T-cell (primary cell): ENCODE measurements at regions not wholly inside any gene's neighbourhood (a gene's known extent, or its start where the extent isn't known, plus 50 kb on each side); places are given as distances from the start of the nearest gene placed in this dataset.

Experiments used
- ATAC-seq, 4 experiments: fragments of 200-7000 bp in 3 of 4; fragments of 150-1000 bp in 1 of 4; cut with Tn5 transposase; replicated peaks in 1 of 4; 1 replicate in 3 of 4; 2 replicates in 1 of 4; pipeline ENCODE4 v1.10.0; 2021; ENCODE audit warnings: moderate library complexity in 3 of 4, mild to moderate bottlenecking in 2 of 4, moderate number of reproducible peaks in 1 of 4
- CTCF ChIA-PET, 2 donors: fragments of 300-600 bp; sonication (Branson Sonifier 250); formaldehyde crosslinking; loops; one replicate each; lab custom pipeline; 2022; ENCODE audit warnings: antibody characterized with exemption in 2 of 2; lab: Charles Lee
- POLR2A ChIA-PET, 2 donors: fragments of 300-600 bp; sonication (Branson Sonifier 250); formaldehyde crosslinking; loops; one replicate each; lab custom pipeline; 2022; ENCODE audit warnings: antibody characterized with exemption in 2 of 2; lab: Charles Lee
- DNase-seq, 35 experiments: peaks; one replicate each; pipeline versions ENCODE4 v3.0.0 to v3.0.0-alpha.2; 2013 to 2023
- H3K27ac ChIP-seq: one replicate; pipeline ENCODE4 v1.5.1; 2013; ENCODE audit warnings: low read length
- H3K27me3 ChIP-seq, 2 experiments: replicated peaks in 1 of 2; 1 replicate in 1 of 2; 2 replicates in 1 of 2; pipeline versions ENCODE4 v1.6.1 to v1.7.0; 2013; ENCODE audit warnings: low read length in 1 of 2, mixed read lengths in 1 of 2; ENCODE audit not compliant: control insufficient read depth in 2 of 2, insufficient read depth in 2 of 2; ENCODE audit errors: extremely low read depth in 1 of 2
- H3K36me3 ChIP-seq, 2 donors: 1 replicate in 1 of 2; 2 replicates in 1 of 2; pipeline versions ENCODE4 v1.6.1 to v1.7.0; 2013; ENCODE audit warnings: low read length in 1 of 2; ENCODE audit not compliant: control insufficient read depth in 2 of 2, insufficient read depth in 1 of 2; ENCODE audit errors: extremely low read depth in 1 of 2
- H3K4me1 ChIP-seq, 2 experiments: 1 replicate in 1 of 2; 2 replicates in 1 of 2; pipeline versions ENCODE4 v1.6.1 to v1.7.0; 2013; ENCODE audit warnings: low read length in 2 of 2, mixed read lengths in 1 of 2; ENCODE audit not compliant: insufficient read depth in 2 of 2, control insufficient read depth in 1 of 2; ENCODE audit errors: extremely low read depth in 1 of 2
- H3K4me3 ChIP-seq, 2 donors: 1 replicate in 1 of 2; 2 replicates in 1 of 2; pipeline versions ENCODE4 v1.5.1 to v1.7.0; 2013; ENCODE audit warnings: mild to moderate bottlenecking in 2 of 2, low read length in 1 of 2, moderate library complexity in 1 of 2; ENCODE audit not compliant: control insufficient read depth in 1 of 2; ENCODE audit errors: extremely low read depth in 1 of 2
- H3K9me3 ChIP-seq: 2 replicates; pipeline ENCODE4 v1.7.0; 2013
- H3K27ac Mint-ChIP-seq, 2 donors: one replicate each; pipeline ENCODE4 v1.8.0; 2020 to 2021; ENCODE audit warnings: mild to moderate bottlenecking in 2 of 2, mixed read lengths in 2 of 2
- H3K27me3 Mint-ChIP-seq, 2 donors: one replicate each; pipeline ENCODE4 v1.8.0; 2021 to 2022; ENCODE audit warnings: mixed read lengths in 2 of 2
- H3K36me3 Mint-ChIP-seq: one replicate; pipeline ENCODE4 v1.8.0; 2021; ENCODE audit warnings: mixed read lengths
- H3K4me1 Mint-ChIP-seq, 3 donors: one replicate each; pipeline ENCODE4 v1.8.0; 2020 to 2022; ENCODE audit warnings: mixed read lengths in 3 of 3, mild to moderate bottlenecking in 1 of 3
- H3K4me3 Mint-ChIP-seq, 3 donors: one replicate each; pipeline ENCODE4 v1.8.0; 2020 to 2022; ENCODE audit warnings: mild to moderate bottlenecking in 3 of 3, mixed read lengths in 3 of 3, moderate library complexity in 3 of 3
- H3K9me3 Mint-ChIP-seq, 3 donors: one replicate each; pipeline ENCODE4 v1.8.0; 2020 to 2022; ENCODE audit warnings: mixed read lengths in 3 of 3
- WGBS: methylation state at CpG from one replicate; pipeline ENCODE4 v1.1.5; 2013; ENCODE audit warnings: missing lambda C conversion rate; ENCODE audit not compliant: insufficient coverage; 5-methylcytosine and 5-hydroxymethylcytosine counted together

- H3K4me3 Mint-ChIP-seq, result no peak overlapping the region
- Histone ChIP-seq H3K27me3 (peaks cover 0 to 2% of the 10 kb centered on the region in 2 experiments), H3K9me3 (no peaks in the 10 kb centered on the region), H3K27ac (no peak overlapping the region), H3K4me3 (no peak overlapping the region), H3K36me3 (no peaks in the 10 kb centered on the region), H3K4me1 (no peaks in the 10 kb centered on the region)
- H3K36me3 Mint-ChIP-seq, result no peaks in the 10 kb centered on the region
- ChIA-PET POLR2A (no interaction called here), CTCF (no interaction called here)
- no peaks in the 10 kb centered on the region for H3K9me3 Mint-ChIP-seq
- no peak for ATAC-seq
- no peaks in the 10 kb centered on the region for H3K4me1 Mint-ChIP-seq
- no peak for DNase-seq
- peaks cover 6 to 7% of the 10 kb centered on the region in 2 donors for H3K27me3 Mint-ChIP-seq
- H3K27ac Mint-ChIP-seq, result no peak overlapping the region
- WGBS, result 76% methylated on average over 2 of the region's 3 CpGs
These were observed 149.5 kb upstream of the PELI2 start for GRCh38 chr14:55968741-55969140.

GRCh38 chr14:55973285-55973800, 144.9 kb upstream of the PELI2 start:
- no peak overlapping the region for H3K27ac Mint-ChIP-seq
- H3K27me3 ChIP-seq, result peaks cover 0 to 2% of the 10 kb centered on the region in 2 experiments
- H3K9me3 Mint-ChIP-seq, result no peaks in the 10 kb centered on the region
- no peak for DNase-seq
- H3K4me3 Mint-ChIP-seq, result no peak overlapping the region
- peaks cover 6 to 7% of the 10 kb centered on the region in 2 donors for H3K27me3 Mint-ChIP-seq
- WGBS, result no CpG with 5 or more reads among the region's 4 CpGs
- no peaks in the 10 kb centered on the region for H3K4me1 ChIP-seq
- no peaks in the 10 kb centered on the region for H3K9me3 ChIP-seq
- ATAC-seq, result no peak
- no peaks in the 10 kb centered on the region for H3K4me1 Mint-ChIP-seq
- no peak overlapping the region for H3K27ac ChIP-seq
- no peaks in the 10 kb centered on the region for H3K36me3 Mint-ChIP-seq
- ChIA-PET CTCF (interaction anchor here in 1 of 2 donors (0.6 kb wide), 1 partner anchor 21 kb away, joined by 4 read pairs; no protein-coding TSS in a partner anchor), POLR2A (no interaction called here)
- no peak overlapping the region for H3K4me3 ChIP-seq
- no peaks in the 10 kb centered on the region for H3K36me3 ChIP-seq

DNA sequence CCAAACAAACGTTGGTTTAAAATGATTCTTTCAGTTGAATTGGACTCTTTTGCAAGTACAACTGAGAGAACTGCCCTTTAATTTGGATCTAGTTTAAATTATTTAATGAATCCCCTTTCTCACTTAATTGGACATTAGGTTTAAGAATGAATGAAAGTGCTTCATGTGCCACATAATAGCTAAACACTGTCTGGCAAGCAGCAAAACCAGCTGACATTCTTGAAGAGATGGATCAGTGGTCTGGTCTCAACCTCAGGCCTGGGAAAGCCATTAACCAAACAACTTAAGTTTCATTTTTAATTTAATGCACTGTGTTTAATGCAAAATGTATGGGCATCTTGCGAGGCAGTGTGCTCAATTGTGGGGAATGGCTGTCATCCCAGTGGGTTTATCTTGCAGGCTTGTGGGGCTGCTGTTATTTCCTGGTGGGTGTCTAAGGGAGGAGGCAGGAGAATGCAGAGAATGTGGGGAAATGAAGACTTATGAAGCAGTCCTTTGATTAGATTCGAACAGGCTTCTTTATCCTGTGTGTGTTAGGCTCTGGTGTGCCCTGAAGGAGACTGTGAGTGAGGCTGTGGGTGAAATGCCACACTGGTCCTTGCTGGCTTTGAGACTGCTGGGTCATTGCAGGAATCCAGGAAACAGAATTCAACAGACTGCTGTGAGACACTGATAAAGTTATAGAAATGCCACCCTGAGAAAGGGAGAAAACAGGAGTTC, 144.1 kb upstream of the PELI2 start:
- no peak overlapping the region for H3K27ac Mint-ChIP-seq
- CTCF ChIA-PET, result interaction anchor here in 1 of 2 donors (0.6 kb wide), 1 partner anchor 20 kb away, joined by 4 read pairs; no protein-coding TSS in a partner anchor
- H3K36me3 Mint-ChIP-seq, result no peaks in the 10 kb centered on the region
- WGBS, result 88% methylated on average over 2 of the region's 3 CpGs
- DNase-seq (no peak), ATAC-seq (no peak)
- POLR2A ChIA-PET, result no interaction called here
- Histone ChIP-seq H3K4me3 (no peak overlapping the region), H3K27me3 (peaks cover 0 to 2% of the 10 kb centered on the region in 2 experiments), H3K36me3 (no peaks in the 10 kb centered on the region), H3K9me3 (no peaks in the 10 kb centered on the region), H3K4me1 (no peaks in the 10 kb centered on the region), H3K27ac (no peak overlapping the region)
- H3K27me3 Mint-ChIP-seq, result peaks cover 6 to 7% of the 10 kb centered on the region in 2 donors
- H3K4me1 Mint-ChIP-seq, result no peaks in the 10 kb centered on the region
- no peak overlapping the region for H3K4me3 Mint-ChIP-seq
- no peaks in the 10 kb centered on the region for H3K9me3 Mint-ChIP-seq

- ATAC-seq, result no peak
- 82% methylated on average over 4 of the region's 5 CpGs for WGBS
- POLR2A ChIA-PET, result no interaction called here
These were observed 142.8 kb upstream of the PELI2 start for GRCh38 chr14:55975281-55975910.

GRCh38 chr14:55976219-55976618, 142.0 kb upstream of the PELI2 start:
- Mint-ChIP-seq H3K36me3 (no peaks in the 10 kb centered on the region), H3K27me3 (peaks cover 2 to 3% of the 10 kb centered on the region in 2 donors), H3K4me1 (no peaks in the 10 kb centered on the region), H3K4me3 (no peak overlapping the region), H3K27ac (no peak overlapping the region), H3K9me3 (peaks cover 0 to 4% (median 0%) of the 10 kb centered on the region in 3 donors)
- no peaks in the 10 kb centered on the region for H3K36me3 ChIP-seq
- H3K9me3 ChIP-seq, result no peaks in the 10 kb centered on the region
- CTCF ChIA-PET, result no interaction called here
- no peak overlapping the region for H3K27ac ChIP-seq
- no peaks in the 10 kb centered on the region for H3K4me1 ChIP-seq
- H3K4me3 ChIP-seq, result no peak overlapping the region
- ATAC-seq (no peak), DNase-seq (no peak)
- POLR2A ChIA-PET, result no interaction called here
- H3K27me3 ChIP-seq, result peaks cover 0 to 2% of the 10 kb centered on the region in 2 experiments
- WGBS, result 84% methylated on average over 3 of the region's 5 CpGs

More at GRCh38 chr14:55975281-55975910, 142.8 kb upstream of the PELI2 start:
- H3K27ac Mint-ChIP-seq, result no peak overlapping the region
- DNase-seq, result no peak
- H3K4me1 Mint-ChIP-seq, result no peaks in the 10 kb centered on the region
- peaks cover 3 to 7% of the 10 kb centered on the region in 2 donors for H3K27me3 Mint-ChIP-seq
- H3K27me3 ChIP-seq, result peaks cover 0 to 2% of the 10 kb centered on the region in 2 experiments
- no peaks in the 10 kb centered on the region for H3K9me3 ChIP-seq
- peaks cover 0 to 2% (median 0%) of the 10 kb centered on the region in 3 donors for H3K9me3 Mint-ChIP-seq
- CTCF ChIA-PET, result no interaction called here
- no peak overlapping the region for H3K4me3 Mint-ChIP-seq
- no peaks in the 10 kb centered on the region for H3K4me1 ChIP-seq
- H3K36me3 Mint-ChIP-seq, result no peaks in the 10 kb centered on the region
- no peak overlapping the region for H3K27ac ChIP-seq
- H3K36me3 ChIP-seq, result no peaks in the 10 kb centered on the region
- no peak overlapping the region for H3K4me3 ChIP-seq

GRCh38 chr14:55976655-55977054, 141.6 kb upstream of the PELI2 start:
- Histone ChIP-seq H3K36me3 (no peaks in the 10 kb centered on the region), H3K27ac (no peak overlapping the region), H3K27me3 (peaks cover 0 to 2% of the 10 kb centered on the region in 2 experiments), H3K4me1 (no peaks in the 10 kb centered on the region), H3K4me3 (no peak overlapping the region), H3K9me3 (no peaks in the 10 kb centered on the region)
- Mint-ChIP-seq H3K27ac (no peak overlapping the region), H3K36me3 (no peaks in the 10 kb centered on the region), H3K9me3 (peaks cover 0 to 4% (median 0%) of the 10 kb centered on the region in 3 donors), H3K4me3 (no peak overlapping the region), H3K4me1 (no peaks in the 10 kb centered on the region), H3K27me3 (peaks cover 0 to 3% of the 10 kb centered on the region in 2 donors)
- 60% methylated on average over 1 of the region's 3 CpGs for WGBS
- DNase-seq (no peak), ATAC-seq (no peak)
- CTCF ChIA-PET, result no interaction called here
- POLR2A ChIA-PET, result no interaction called here
